Ovary (tissue), 3 donors: ENCODE measurements at regions not wholly inside any gene's neighbourhood (a gene's known extent, or its start where the extent isn't known, plus 50 kb on each side); places are given as distances from the start of the nearest gene placed in this dataset.

Experiments used
- EP300 ChIP-seq: sonication (generic); formaldehyde crosslinking; IDR thresholded peaks from one replicate; pipeline ENCODE4 v1.6.1; 2017; ENCODE audit warnings: antibody characterized with exemption
- POLR2A ChIP-seq: fragments of 450-650 bp; IDR thresholded peaks from one replicate; pipeline ENCODE4 v1.6.1; 2017; ENCODE audit warnings: antibody characterized with exemption, mild to moderate bottlenecking, moderate library complexity
- TF ChIP-seq, protein P1 (sequence below), 3 donors: fragments of 450-650 bp in 2 of 3; fragments of 200-600 bp in 1 of 3; IDR thresholded peaks; one replicate each; pipeline versions ENCODE4 v1.5.1 to v1.8.0; 2016 to 2022; ENCODE audit warnings: antibody characterized with exemption in 3 of 3, mild to moderate bottlenecking in 1 of 3
- donor health status: DM: no; HTN: no; CAD: no.

DNA sequence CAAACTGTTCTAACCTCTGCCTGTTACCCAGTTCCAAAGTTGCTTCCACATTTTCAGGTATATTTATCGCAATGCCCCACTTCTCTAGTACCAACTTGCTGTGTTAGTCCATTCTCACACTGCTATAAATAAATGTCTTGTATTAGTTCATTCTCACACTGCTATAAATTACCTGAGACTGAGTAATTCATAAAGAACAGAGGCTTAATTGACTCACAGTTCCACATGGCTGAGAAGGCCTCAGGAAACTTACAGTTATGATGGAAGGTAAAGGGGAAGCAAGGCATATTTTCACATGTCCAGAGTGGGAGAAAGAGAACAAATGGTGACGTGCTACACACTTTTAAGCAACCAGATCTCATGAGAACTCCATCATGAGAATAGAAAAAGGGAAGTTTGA lies 130.4 kb upstream of the C11orf87 start:
- TF ChIP-seq, protein P1, sequence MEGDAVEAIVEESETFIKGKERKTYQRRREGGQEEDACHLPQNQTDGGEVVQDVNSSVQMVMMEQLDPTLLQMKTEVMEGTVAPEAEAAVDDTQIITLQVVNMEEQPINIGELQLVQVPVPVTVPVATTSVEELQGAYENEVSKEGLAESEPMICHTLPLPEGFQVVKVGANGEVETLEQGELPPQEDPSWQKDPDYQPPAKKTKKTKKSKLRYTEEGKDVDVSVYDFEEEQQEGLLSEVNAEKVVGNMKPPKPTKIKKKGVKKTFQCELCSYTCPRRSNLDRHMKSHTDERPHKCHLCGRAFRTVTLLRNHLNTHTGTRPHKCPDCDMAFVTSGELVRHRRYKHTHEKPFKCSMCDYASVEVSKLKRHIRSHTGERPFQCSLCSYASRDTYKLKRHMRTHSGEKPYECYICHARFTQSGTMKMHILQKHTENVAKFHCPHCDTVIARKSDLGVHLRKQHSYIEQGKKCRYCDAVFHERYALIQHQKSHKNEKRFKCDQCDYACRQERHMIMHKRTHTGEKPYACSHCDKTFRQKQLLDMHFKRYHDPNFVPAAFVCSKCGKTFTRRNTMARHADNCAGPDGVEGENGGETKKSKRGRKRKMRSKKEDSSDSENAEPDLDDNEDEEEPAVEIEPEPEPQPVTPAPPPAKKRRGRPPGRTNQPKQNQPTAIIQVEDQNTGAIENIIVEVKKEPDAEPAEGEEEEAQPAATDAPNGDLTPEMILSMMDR (IDR thresholded peaks at IDR 0.05), result no peak
- no peak for TF ChIP-seq POLR2A
- TF ChIP-seq EP300, result no peak
